ENCODE measurements at regions not wholly inside any gene's neighbourhood (a gene's known extent, or its start where the extent isn't known, plus 50 kb on each side); places are given as distances from the start of the nearest gene placed in this dataset.
"Not testable (repeated sequence)": the region's sequence is repeated elsewhere in the genome, so short reads cannot be mapped to it uniquely, and the experiment has no call there.

GRCh38 chr1:74857676-74858075 lies 124.7 kb downstream of the TYW3 start:
- Histone ChIP-seq H3K27ac (no peak overlapping the region), H3K9me3 (no peaks in the 10 kb centered on the region), H3K36me3 (no peaks in the 10 kb centered on the region), H3K4me3 (no peak overlapping the region), H3K4me1 (no peaks in the 10 kb centered on the region), H3K27me3 (no peaks in the 10 kb centered on the region)
- TF ChIP-seq CTCF (IDR thresholded peaks at IDR 0.05) = no peak
- intact Hi-C loops (cut with DNase I; ENCODE audit: low total_unique reads) = no loop called here
- DNase-seq = no peak

GRCh38 chr1:74858136-74858535 lies 125.2 kb downstream of the TYW3 start:
- no peaks in the 10 kb centered on the region for H3K27me3 ChIP-seq
- H3K9me3 ChIP-seq = no peaks in the 10 kb centered on the region
- H3K27ac ChIP-seq = no peak overlapping the region
- no peaks in the 10 kb centered on the region for H3K4me1 ChIP-seq
- intact Hi-C loops (cut with DNase I; ENCODE audit: low total_unique reads) = no loop called here
- no peak for TF ChIP-seq CTCF (IDR thresholded peaks at IDR 0.05)
- H3K4me3 ChIP-seq = no peak overlapping the region
- DNase-seq = no peak
- no peaks in the 10 kb centered on the region for H3K36me3 ChIP-seq

GRCh38 chr1:74861867-74862266 lies 128.9 kb downstream of the TYW3 start:
- Histone ChIP-seq H3K27me3 (no peaks in the 10 kb centered on the region), H3K36me3 (no peaks in the 10 kb centered on the region), H3K4me1 (no peaks in the 10 kb centered on the region), H3K9me3 (peaks cover 0 to 17% (median 5%) of the 10 kb centered on the region in 3 donors), H3K27ac (no peak overlapping the region), H3K4me3 (no peak overlapping the region)
- no peak for TF ChIP-seq CTCF (IDR thresholded peaks at IDR 0.05)
- intact Hi-C loops (cut with DNase I; ENCODE audit: low total_unique reads) = no loop called here
- DNase-seq = no peak

GRCh38 chr1:74869702-74870101 lies 136.8 kb downstream of the TYW3 start:
- Histone ChIP-seq H3K27me3 (no peaks in the 10 kb centered on the region), H3K4me3 (no peak overlapping the region), H3K36me3 (no peaks in the 10 kb centered on the region), H3K4me1 (no peaks in the 10 kb centered on the region), H3K27ac (no peak overlapping the region), H3K9me3 (peaks cover 0 to 35% (median 12%) of the 10 kb centered on the region in 3 donors)
- DNase-seq = no peak
- intact Hi-C loops (cut with DNase I; ENCODE audit: low total_unique reads) = no loop called here
- TF ChIP-seq CTCF (IDR thresholded peaks at IDR 0.05) = no peak

- intact Hi-C loops (cut with DNase I; ENCODE audit: low total_unique reads); H3K4me1 ChIP-seq; H3K27ac ChIP-seq; H3K9me3 ChIP-seq; H3K4me3 ChIP-seq; H3K27me3 ChIP-seq; DNase-seq; H3K36me3 ChIP-seq: not testable (repeated sequence)
These were observed 144.4 kb downstream of the TYW3 start for GRCh38 chr1:74877366-74877765.

GRCh38 chr1:74895411-74895810 lies 162.5 kb downstream of the TYW3 start:
- Histone ChIP-seq H3K9me3 (peaks cover 0 to 4% (median 0%) of the 10 kb centered on the region in 3 donors), H3K4me1 (no peaks in the 10 kb centered on the region), H3K27me3 (no peaks in the 10 kb centered on the region), H3K27ac (no peak overlapping the region), H3K4me3 (no peak overlapping the region), H3K36me3 (no peaks in the 10 kb centered on the region)
- intact Hi-C loops (cut with DNase I; ENCODE audit: low total_unique reads) = no loop called here
- DNase-seq = no peak
- no peak for TF ChIP-seq CTCF (IDR thresholded peaks at IDR 0.05)

All from tibial artery (tissue), 4 donors.